ENCODE measurements at regions not wholly inside any gene's neighbourhood (a gene's known extent, or its start where the extent isn't known, plus 50 kb on each side); places are given as distances from the start of the nearest gene placed in this dataset.

GRCh38 chr14:97217111-97217885 is 420.1 kb downstream of the VRK1 start:
- no peak overlapping the region for H3K27ac ChIP-seq
- TF ChIP-seq CTCF (conservative IDR thresholded peaks at IDR 0.05) (no peak), ZFX (IDR thresholded peaks at IDR 0.05) (no peak)

- no peak for TF ChIP-seq ZFX (IDR thresholded peaks at IDR 0.05)
- TF ChIP-seq CTCF (conservative IDR thresholded peaks at IDR 0.05): no peak
These were observed 421.1 kb downstream of the VRK1 start for GRCh38 chr14:97218274-97218673.

GRCh38 chr14:97218691-97219430 is 421.7 kb downstream of the VRK1 start:
- TF ChIP-seq CTCF (conservative IDR thresholded peaks at IDR 0.05): no peak
- no peak for TF ChIP-seq ZFX (IDR thresholded peaks at IDR 0.05)

More at GRCh38 chr14:97218274-97218673, 421.1 kb downstream of the VRK1 start:
- no peak overlapping the region for H3K27ac ChIP-seq

GRCh38 chr14:97219431-97220017 is 422.3 kb downstream of the VRK1 start:
- no peak for TF ChIP-seq ZFX (IDR thresholded peaks at IDR 0.05)
- no peak for TF ChIP-seq CTCF (conservative IDR thresholded peaks at IDR 0.05)

More at GRCh38 chr14:97218691-97219430, 421.7 kb downstream of the VRK1 start:
- no peak overlapping the region for H3K27ac ChIP-seq

GRCh38 chr14:97221572-97222285 is 424.5 kb downstream of the VRK1 start:
- TF ChIP-seq ZFX (IDR thresholded peaks at IDR 0.05) (no peak), CTCF (conservative IDR thresholded peaks at IDR 0.05) (no peak)
- H3K27ac ChIP-seq: no peak overlapping the region

More at GRCh38 chr14:97219431-97220017, 422.3 kb downstream of the VRK1 start:
- H3K27ac ChIP-seq: no peak overlapping the region

- no peak for TF ChIP-seq ZFX (IDR thresholded peaks at IDR 0.05)
- TF ChIP-seq CTCF (conservative IDR thresholded peaks at IDR 0.05): no peak
- no peak overlapping the region for H3K27ac ChIP-seq
These were observed 426.8 kb downstream of the VRK1 start for GRCh38 chr14:97224016-97224415.
